GM18873 (cell line): ENCODE measurements at regions not wholly inside any gene's neighbourhood (a gene's known extent, or its start where the extent isn't known, plus 50 kb on each side); places are given as distances from the start of the nearest gene placed in this dataset.
"Not testable (repeated sequence)": the region's sequence is repeated elsewhere in the genome, so short reads cannot be mapped to it uniquely, and the experiment has no call there.

Experiments
- ATAC-seq: cut with Tn5 transposase; IDR thresholded peaks from one replicate; pipeline ENCODE4 v1.9.1; 2021; ENCODE audit warnings: mild to moderate bottlenecking, moderate library complexity, moderate number of reproducible peaks; ENCODE audit not compliant: unreplicated experiment, low FRiP score

GRCh38 chr5:106417566-106417965 lies 1253.2 kb downstream of the EFNA5 start:
- ATAC-seq: no peak

DNA sequence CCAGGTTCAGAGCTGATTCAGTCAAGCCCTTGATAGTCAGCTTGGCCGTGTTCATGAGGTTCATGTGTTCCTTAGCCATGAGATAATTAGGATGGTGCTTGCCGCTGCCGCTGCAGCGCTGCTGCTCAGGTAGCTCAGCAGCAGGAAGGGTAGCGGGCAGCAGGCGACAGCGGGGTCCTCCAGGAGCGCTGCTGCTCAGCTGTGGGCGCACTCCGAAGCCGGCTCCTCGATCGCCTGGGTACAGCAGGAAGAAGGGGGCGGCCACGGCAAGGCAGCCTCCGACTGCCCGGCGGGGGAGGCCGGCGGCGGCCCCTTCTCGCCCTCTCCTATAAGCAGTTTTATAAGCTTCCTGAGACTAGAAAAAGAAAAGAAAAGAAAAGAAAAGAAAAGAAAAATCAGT lies 1253.6 kb downstream of the EFNA5 start:
- no peak for ATAC-seq

GRCh38 chr5:106415541-106415940 lies 1255.2 kb downstream of the EFNA5 start:
- ATAC-seq: no peak

GRCh38 chr5:106414342-106414741 lies 1256.4 kb downstream of the EFNA5 start:
- no peak for ATAC-seq

DNA sequence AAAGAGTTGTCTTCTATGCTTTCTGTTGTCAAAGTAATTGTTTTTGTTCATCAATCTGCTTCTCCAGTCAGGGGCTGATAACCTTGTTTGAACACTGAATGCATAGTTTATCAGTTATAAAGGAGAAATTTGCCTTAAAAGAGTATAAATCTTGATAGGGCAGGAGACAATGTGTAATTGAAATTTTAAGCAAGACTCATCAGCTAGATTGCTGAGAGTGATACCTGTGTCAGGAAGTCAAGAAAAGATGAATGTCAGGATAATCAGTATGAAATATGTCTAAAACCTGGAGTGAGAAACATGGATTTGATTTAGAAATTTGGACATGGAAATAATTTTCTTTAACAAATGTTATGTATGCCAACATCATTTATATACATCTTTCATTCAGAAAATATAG lies 1258.1 kb downstream of the EFNA5 start:
- no peak for ATAC-seq

DNA sequence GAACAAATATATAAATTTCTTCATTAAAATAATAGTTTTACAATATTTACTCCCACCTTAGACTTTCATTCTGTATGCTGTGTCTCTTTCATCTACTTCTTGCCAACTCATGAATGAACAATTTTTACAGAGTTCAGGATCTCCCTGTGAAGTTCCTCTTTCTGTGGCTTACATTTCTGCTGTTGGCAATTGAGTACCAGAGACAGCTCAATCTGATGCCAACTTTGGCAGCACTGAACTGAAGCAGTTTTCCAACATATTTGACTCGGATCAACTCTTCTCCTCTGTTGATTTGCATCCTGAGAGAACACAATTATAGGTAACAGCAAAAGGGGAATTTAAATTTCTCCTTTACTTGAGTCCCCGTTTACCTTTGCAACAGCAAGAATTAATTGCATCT lies 1262.2 kb downstream of the EFNA5 start:
- ATAC-seq: no peak

DNA sequence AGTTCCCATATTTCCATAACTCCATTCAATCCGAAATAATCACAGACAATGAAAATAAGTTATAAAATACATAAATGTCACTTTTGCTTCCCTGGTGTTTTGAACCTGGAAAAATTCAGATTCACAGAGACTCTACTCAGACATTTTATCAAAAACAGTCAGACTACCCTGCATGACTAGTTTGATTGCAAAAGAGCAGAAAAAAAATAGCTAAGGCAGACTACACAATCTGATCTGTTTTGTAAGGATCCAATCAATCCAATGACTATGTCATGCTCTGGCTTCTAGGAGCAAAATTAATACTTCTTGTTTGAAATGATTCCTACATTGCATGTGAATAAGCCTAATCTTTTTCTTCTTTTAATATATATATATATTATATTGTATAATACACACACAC lies 1262.6 kb downstream of the EFNA5 start:
- no peak for ATAC-seq

DNA sequence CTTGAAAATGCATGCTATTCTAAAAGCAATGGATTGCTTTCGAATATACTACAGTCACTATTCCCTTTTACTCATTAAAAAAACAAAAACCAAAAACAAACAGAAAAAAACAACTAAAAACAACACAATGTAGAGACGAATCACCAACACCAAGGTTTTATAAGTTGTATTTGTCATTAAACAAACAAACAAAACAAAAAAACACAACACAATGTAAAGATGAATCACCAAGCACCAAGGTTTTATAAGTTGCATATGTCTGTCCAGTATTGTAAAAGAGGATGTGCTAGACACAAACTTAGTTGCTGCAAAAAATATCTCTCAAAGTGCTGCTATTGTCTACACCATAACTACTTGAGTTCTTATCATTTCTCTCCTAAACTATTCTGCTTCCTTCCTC lies 1269.2 kb downstream of the EFNA5 start:
- no peak for ATAC-seq

- no peak for ATAC-seq
Observed at GRCh38 chr5:106399391-106399790, 1271.3 kb downstream of the EFNA5 start.

GRCh38 chr5:106397700-106398099 lies 1273.0 kb downstream of the EFNA5 start:
- ATAC-seq: no peak

- no peak for ATAC-seq
Observed at GRCh38 chr5:106393276-106393675, 1277.5 kb downstream of the EFNA5 start.

DNA sequence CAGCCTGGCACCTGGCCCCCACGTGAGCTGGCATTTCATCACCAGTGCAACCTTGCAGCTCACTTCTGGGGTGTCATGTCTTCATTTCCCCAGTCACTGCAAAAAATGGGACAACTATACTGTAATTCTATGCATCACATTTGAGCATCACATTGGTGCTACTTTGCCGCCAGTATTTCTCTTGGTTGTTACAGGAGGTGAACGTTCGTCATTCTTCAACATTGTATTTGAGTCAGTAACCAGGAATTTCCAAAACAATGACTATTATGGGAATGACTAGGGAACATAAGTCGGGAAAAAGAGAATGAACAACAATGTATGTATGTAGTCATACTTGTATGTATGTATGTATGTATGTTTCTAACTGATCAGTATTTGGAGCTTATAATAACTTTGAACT lies 1278.0 kb downstream of the EFNA5 start:
- ATAC-seq: no peak

DNA sequence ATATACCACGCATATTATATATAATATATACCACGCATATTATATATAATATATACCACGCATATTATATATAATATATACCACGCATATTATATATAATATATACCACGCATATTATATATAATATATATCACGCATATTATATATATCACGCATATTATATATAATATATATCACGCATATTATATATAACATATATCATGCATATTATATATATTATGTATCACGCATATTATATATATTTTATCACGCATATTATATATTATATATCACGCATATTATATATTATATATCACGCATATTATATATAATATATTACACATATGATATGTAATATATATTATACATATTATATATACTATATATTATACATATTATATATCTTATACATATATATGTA lies 1283.0 kb downstream of the EFNA5 start:
- not testable (repeated sequence) for ATAC-seq

DNA sequence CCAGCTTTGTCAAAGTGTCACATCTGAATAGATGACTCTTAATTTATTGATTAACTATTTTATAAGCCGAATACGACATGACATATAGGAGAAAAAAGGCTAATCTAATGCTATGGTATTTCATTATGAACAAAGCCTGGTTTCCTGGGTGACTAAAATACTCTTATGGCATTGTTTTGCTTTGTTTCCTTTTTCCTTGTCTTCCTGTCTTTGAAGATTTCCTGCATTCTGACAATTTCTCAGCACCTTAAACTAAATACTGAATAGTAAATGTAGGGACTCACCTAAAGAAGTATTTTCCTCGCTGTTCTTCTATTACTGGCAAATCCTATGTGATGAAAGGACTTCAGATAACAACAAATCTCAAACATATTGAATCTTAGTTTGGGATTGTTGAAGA lies 1284.5 kb downstream of the EFNA5 start:
- ATAC-seq: no peak

GRCh38 chr5:106380736-106381135 lies 1290.0 kb downstream of the EFNA5 start:
- ATAC-seq: no peak

GRCh38 chr5:106376522-106376921 lies 1294.2 kb downstream of the EFNA5 start:
- no peak for ATAC-seq

DNA sequence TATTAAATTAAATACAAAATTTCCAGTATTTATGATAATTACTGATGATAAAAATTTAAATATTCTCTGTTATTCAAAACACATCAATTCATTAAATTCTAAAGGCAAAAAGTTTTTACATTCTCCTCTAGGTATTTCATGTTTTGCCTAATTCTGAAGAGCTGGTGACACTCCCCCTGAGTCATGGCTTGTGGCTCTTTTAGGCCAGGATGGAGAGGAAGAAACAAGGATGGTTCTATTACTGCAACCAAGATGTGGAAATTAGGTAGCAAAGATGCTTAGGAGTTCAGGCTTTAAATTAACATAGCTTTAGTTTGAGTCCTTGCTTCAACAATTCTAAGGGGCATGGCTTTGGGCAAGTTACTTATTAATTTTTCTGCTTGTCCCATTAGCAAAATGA lies 1295.8 kb downstream of the EFNA5 start:
- ATAC-seq: no peak

DNA sequence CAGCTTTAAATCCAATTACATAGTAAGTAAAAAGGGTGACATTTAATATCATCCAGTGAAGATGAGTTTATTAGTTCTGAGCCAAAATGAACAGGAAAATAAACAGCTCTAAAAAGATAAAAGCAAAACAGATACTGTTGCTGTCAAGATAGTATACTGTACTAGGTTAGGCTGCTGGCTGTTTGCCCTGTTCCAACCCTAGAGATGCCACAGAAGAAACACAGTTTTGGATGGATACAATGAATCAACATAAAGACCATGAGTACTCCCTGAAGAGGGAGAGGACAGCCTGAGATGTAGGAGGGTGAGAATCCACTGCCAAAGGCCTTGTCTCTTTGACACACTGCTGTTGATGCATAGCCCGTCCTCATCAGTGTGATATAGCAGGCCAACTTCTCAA lies 1302.7 kb downstream of the EFNA5 start:
- no peak for ATAC-seq

GRCh38 chr5:106367281-106367680 lies 1303.5 kb downstream of the EFNA5 start:
- no peak for ATAC-seq

- no peak for ATAC-seq
Observed at GRCh38 chr5:106363578-106363977, 1307.2 kb downstream of the EFNA5 start.

GRCh38 chr5:106361905-106362304 lies 1308.8 kb downstream of the EFNA5 start:
- ATAC-seq: no peak

DNA sequence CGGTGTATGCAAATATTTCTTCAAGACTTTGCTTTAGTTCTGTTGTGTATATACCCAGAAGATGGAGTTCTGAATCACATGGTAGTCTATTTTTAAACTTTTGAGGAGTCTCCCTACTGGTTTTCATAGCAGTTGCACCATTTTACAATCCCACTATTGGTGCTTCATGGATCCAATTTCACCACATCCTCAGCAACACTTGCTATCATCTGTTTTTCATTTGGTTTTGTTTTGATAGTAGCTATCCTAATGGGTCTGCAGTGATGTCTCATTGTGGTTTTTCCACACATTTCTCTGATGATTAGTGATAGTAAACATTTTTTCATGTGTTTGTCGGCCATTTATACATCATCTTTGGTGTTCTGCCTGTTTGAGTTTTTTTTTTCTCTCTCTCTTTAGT lies 1339.3 kb downstream of the EFNA5 start:
- ATAC-seq: no peak

DNA sequence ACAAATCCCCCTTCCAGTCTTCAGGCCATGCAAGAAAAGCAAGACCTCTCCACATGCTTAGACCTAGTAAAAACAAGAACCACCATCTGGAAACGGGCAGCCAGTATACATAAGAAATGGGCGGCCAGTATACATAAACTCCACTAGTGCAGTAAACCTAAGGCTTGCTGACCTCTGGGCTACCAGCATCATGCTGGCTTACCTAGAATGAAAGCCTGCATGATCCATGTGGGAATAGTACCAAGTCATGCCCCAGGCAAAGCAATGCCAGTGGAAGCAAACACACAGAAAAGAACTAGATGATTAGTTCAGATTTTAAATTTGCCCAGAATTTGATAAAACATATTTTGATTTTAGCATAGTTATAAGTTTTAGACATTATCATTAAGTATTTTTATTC lies 1346.4 kb downstream of the EFNA5 start:
- no peak for ATAC-seq
